ENCODE measurements at regions not wholly inside any gene's neighbourhood (a gene's known extent, or its start where the extent isn't known, plus 50 kb on each side); places are given as distances from the start of the nearest gene placed in this dataset.

GRCh38 chr12:91662021-91662420, 479.4 kb upstream of the DCN start:
- TF ChIP-seq CTCF (IDR thresholded peaks at IDR 0.05) (no peak), EP300 (IDR thresholded peaks at IDR 0.05) (no peak), POLR2A (IDR thresholded peaks at IDR 0.05) (no peak)
